PC-3 (cell line): ENCODE measurements at regions not wholly inside any gene's neighbourhood (a gene's known extent, or its start where the extent isn't known, plus 50 kb on each side); places are given as distances from the start of the nearest gene placed in this dataset.

ENCODE experiments used
- EZH2 ChIP-seq: fragments of 300-600 bp; sonication (generic); IDR thresholded peaks from one replicate; pipeline ENCODE4 v1.6.1; 2017; ENCODE audit warnings: antibody characterized with exemption, mild to moderate bottlenecking, low read length; ENCODE audit not compliant: unreplicated experiment
- TF ChIP-seq, protein P1 (sequence below): fragments of 300-600 bp; sonication (generic); conservative IDR thresholded peaks from 2 replicates; pipeline ENCODE4 v1.5.1; 2017; ENCODE audit warnings: antibody characterized with exemption, low read depth, mild to moderate bottlenecking, low read length

DNA sequence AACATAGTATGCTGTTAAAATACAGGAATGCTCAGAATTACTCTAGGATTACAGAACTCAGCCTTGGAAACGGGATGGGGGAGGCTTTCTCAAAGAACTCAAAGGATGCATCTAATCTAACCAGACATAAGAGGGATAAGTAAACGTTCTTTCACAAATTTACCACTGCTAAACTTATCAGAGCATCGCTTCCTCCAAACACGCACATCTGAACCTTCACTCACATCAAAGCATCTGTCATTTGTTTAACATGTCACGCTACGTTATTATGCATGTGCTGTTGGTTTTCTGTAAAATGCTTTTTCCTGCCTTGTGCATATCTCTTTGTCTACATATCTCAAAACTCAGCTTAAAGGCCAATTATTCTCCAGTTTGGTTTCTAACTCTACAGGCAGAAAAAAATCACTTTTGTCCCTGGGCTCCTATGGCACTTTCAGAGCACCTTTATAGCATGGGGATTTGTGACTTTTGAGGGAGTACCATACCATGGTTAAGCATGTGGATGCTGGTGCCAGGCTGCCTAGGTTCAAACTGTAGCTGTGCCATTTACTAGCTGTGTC lies 106.7 kb upstream of the FSHR start:
- TF ChIP-seq, protein P1, sequence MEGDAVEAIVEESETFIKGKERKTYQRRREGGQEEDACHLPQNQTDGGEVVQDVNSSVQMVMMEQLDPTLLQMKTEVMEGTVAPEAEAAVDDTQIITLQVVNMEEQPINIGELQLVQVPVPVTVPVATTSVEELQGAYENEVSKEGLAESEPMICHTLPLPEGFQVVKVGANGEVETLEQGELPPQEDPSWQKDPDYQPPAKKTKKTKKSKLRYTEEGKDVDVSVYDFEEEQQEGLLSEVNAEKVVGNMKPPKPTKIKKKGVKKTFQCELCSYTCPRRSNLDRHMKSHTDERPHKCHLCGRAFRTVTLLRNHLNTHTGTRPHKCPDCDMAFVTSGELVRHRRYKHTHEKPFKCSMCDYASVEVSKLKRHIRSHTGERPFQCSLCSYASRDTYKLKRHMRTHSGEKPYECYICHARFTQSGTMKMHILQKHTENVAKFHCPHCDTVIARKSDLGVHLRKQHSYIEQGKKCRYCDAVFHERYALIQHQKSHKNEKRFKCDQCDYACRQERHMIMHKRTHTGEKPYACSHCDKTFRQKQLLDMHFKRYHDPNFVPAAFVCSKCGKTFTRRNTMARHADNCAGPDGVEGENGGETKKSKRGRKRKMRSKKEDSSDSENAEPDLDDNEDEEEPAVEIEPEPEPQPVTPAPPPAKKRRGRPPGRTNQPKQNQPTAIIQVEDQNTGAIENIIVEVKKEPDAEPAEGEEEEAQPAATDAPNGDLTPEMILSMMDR = no peak
- no peak for TF ChIP-seq EZH2
